WTC11 (cell line): ENCODE measurements at regions not wholly inside any gene's neighbourhood (a gene's known extent, or its start where the extent isn't known, plus 50 kb on each side); places are given as distances from the start of the nearest gene placed in this dataset.

Experiments used
- ATAC-seq: fragments of 200-7000 bp; cut with Tn5 transposase; 2 replicates; pipeline ENCODE4 v1.10.0; 2021; ENCODE audit warnings: mild to moderate bottlenecking, moderate library complexity
- CTCF ChIA-PET: fragments of 300-600 bp; sonication (Branson Sonifier 250); formaldehyde crosslinking; loops from one replicate; lab custom pipeline; 2021; ENCODE audit warnings: antibody characterized with exemption; lab: Charles Lee
- POLR2A ChIA-PET: fragments of 350-600 bp; sonication (Branson Sonifier 250); formaldehyde crosslinking; loops from one replicate; lab custom pipeline; 2021; ENCODE audit warnings: antibody characterized with exemption; lab: Charles Lee
- DNase-seq: peaks from one replicate; pipeline ENCODE4 v3.0.0; 2021; ENCODE audit warnings: low spot score
- H3K27ac Mint-ChIP-seq: 2 replicates; pipeline ENCODE4 v1.8.0; 2021; ENCODE audit warnings: mixed read lengths
- H3K27me3 Mint-ChIP-seq: 2 replicates; pipeline ENCODE4 v1.8.0; 2021; ENCODE audit warnings: low read depth, mild to moderate bottlenecking, moderate library complexity, mixed read lengths
- H3K36me3 Mint-ChIP-seq: 2 replicates; pipeline ENCODE4 v1.8.0; 2021; ENCODE audit warnings: mixed read lengths
- H3K4me1 Mint-ChIP-seq: 2 replicates; pipeline ENCODE4 v1.8.0; 2022; ENCODE audit warnings: mixed read lengths
- H3K4me3 Mint-ChIP-seq: 2 replicates; pipeline ENCODE4 v1.8.0; 2021; ENCODE audit warnings: mild to moderate bottlenecking, moderate library complexity, mixed read lengths
- H3K9me3 Mint-ChIP-seq: 2 replicates; pipeline ENCODE4 v1.8.0; 2021; ENCODE audit warnings: mixed read lengths
- ATF1 ChIP-seq: sonication (generic); formaldehyde crosslinking; IDR thresholded peaks from 2 replicates; pipeline ENCODE4 v1.8.1; 2023; ENCODE audit warnings: mild to moderate bottlenecking, moderate library complexity, missing genetic modification reagents
- ATF3 ChIP-seq: sonication (generic); formaldehyde crosslinking; conservative IDR thresholded peaks from 2 replicates; pipeline ENCODE4 v1.8.1; 2022; ENCODE audit warnings: mild to moderate bottlenecking, missing genetic modification reagents
- CBFB ChIP-seq: sonication (generic); formaldehyde crosslinking; IDR thresholded peaks from 2 replicates; pipeline ENCODE4 v1.8.1; 2022; ENCODE audit warnings: mild to moderate bottlenecking, low read depth, missing genetic modification reagents
- E2F1 ChIP-seq: sonication (generic); formaldehyde crosslinking; IDR thresholded peaks from 2 replicates; pipeline ENCODE4 v1.8.0; 2022; ENCODE audit warnings: mild to moderate bottlenecking, missing genetic modification reagents
- E2F4 ChIP-seq: sonication (generic); formaldehyde crosslinking; IDR thresholded peaks from 2 replicates; pipeline ENCODE4 v1.8.1; 2022; ENCODE audit warnings: low read depth, mild to moderate bottlenecking, moderate library complexity, missing genetic modification reagents, borderline replicate concordance
- EMX1 ChIP-seq: fragments of 250-450 bp; sonication (Bioruptor Pico); IDR thresholded peaks from 2 replicates; pipeline ENCODE4 v1.8.0; 2021; ENCODE audit warnings: mild to moderate bottlenecking
- GABPB1 ChIP-seq: sonication (generic); formaldehyde crosslinking; IDR thresholded peaks from 2 replicates; pipeline ENCODE4 v1.8.1; 2023; ENCODE audit warnings: mild to moderate bottlenecking, missing genetic modification reagents
- JUN ChIP-seq: sonication (generic); formaldehyde crosslinking; IDR thresholded peaks from 2 replicates; pipeline ENCODE4 v1.8.0; 2023; ENCODE audit warnings: mild to moderate bottlenecking, missing genetic modification reagents
- MYBL2 ChIP-seq: sonication (generic); formaldehyde crosslinking; IDR thresholded peaks from 2 replicates; pipeline ENCODE4 v1.8.1; 2023; ENCODE audit warnings: mild to moderate bottlenecking, moderate library complexity, missing genetic modification reagents
- NFATC4 ChIP-seq: fragments of 250-450 bp; sonication (Bioruptor Pico); IDR thresholded peaks from 2 replicates; pipeline ENCODE4 v1.9.0; 2021; ENCODE audit warnings: mild to moderate bottlenecking
- RORB ChIP-seq: fragments of 250-450 bp; sonication (Bioruptor Pico); IDR thresholded peaks from 2 replicates; pipeline ENCODE4 v1.9.0; 2021; ENCODE audit warnings: mild to moderate bottlenecking
- SMAD3 ChIP-seq: sonication (generic); formaldehyde crosslinking; IDR thresholded peaks from 2 replicates; pipeline ENCODE4 v1.8.0; 2022; ENCODE audit warnings: missing genetic modification reagents, mild to moderate bottlenecking, borderline replicate concordance
- SMAD4 ChIP-seq: sonication (generic); formaldehyde crosslinking; IDR thresholded peaks from 2 replicates; pipeline ENCODE4 v1.8.0; 2022; ENCODE audit warnings: mild to moderate bottlenecking, missing genetic modification reagents
- SP1 ChIP-seq: sonication (generic); formaldehyde crosslinking; conservative IDR thresholded peaks from 2 replicates; pipeline ENCODE4 v1.8.1; 2022; ENCODE audit warnings: missing genetic modification reagents
- TEAD1 ChIP-seq: sonication (generic); formaldehyde crosslinking; IDR thresholded peaks from 2 replicates; pipeline ENCODE4 v1.8.0; 2022; ENCODE audit warnings: mild to moderate bottlenecking, missing genetic modification reagents
- ZBTB21 ChIP-seq: sonication (generic); formaldehyde crosslinking; IDR thresholded peaks from 2 replicates; pipeline ENCODE4 v1.8.1; 2023; ENCODE audit warnings: mild to moderate bottlenecking, missing genetic modification reagents, borderline replicate concordance
- ZMAT4 ChIP-seq: fragments of 250-450 bp; sonication (Bioruptor Pico); IDR thresholded peaks from 2 replicates; pipeline ENCODE4 v1.9.0; 2021; ENCODE audit warnings: mild to moderate bottlenecking
- ZNF263 ChIP-seq: sonication (generic); formaldehyde crosslinking; IDR thresholded peaks from 2 replicates; pipeline ENCODE4 v1.8.1; 2022; ENCODE audit warnings: low read depth, mild to moderate bottlenecking, moderate library complexity, missing genetic modification reagents
- ZNF425 ChIP-seq: fragments of 250-450 bp; sonication (Bioruptor Pico); conservative IDR thresholded peaks from 2 replicates; pipeline ENCODE4 v1.9.0; 2021; ENCODE audit warnings: mild to moderate bottlenecking
- ZNF532 ChIP-seq: fragments of 250-450 bp; sonication (Bioruptor Pico); IDR thresholded peaks from 2 replicates; pipeline ENCODE4 v1.9.0; 2021; ENCODE audit warnings: mild to moderate bottlenecking, borderline replicate concordance
- ZSCAN18 ChIP-seq: fragments of 250-450 bp; sonication (Bioruptor Pico); IDR thresholded peaks from 2 replicates; pipeline ENCODE4 v2.1.2; 2022; ENCODE audit warnings: mild to moderate bottlenecking, moderate library complexity

- no peak for TF ChIP-seq CBFB (CRISPR knock-in tag)
- TF ChIP-seq RORB (CRISPR knock-in tag): no peak
- TF ChIP-seq SP1: no peak
- no peak for TF ChIP-seq ATF3 (CRISPR knock-in tag)
- TF ChIP-seq, all 79 proteins: peak for 0
Measured at GRCh38 chr9:75666856-75667554, 223.5 kb upstream of the PCSK5 start (continued).

- H3K27me3 Mint-ChIP-seq: no peaks in the 10 kb centered on the region
- ChIA-PET CTCF (no interaction called here), POLR2A (no interaction called here)
- no peak overlapping the region for H3K27ac Mint-ChIP-seq
- H3K36me3 Mint-ChIP-seq: no peaks in the 10 kb centered on the region
- DNase-seq: no peak
- no peak overlapping the region for H3K4me3 Mint-ChIP-seq
- peaks cover 11% of the 10 kb centered on the region for H3K9me3 Mint-ChIP-seq
- ATAC-seq: peak; percentile 36; the same call in 1 of the 2 replicates
- H3K4me1 Mint-ChIP-seq: peaks cover 9% of the 10 kb centered on the region
- TF ChIP-seq JUN (CRISPR knock-in tag) (no peak), ZNF425 (CRISPR knock-in tag) (no peak), E2F4 (CRISPR knock-in tag) (no peak), ZNF263 (no peak), ZBTB21 (CRISPR knock-in tag) (no peak), SMAD4 (CRISPR knock-in tag) (no peak), SMAD3 (CRISPR knock-in tag) (no peak), TEAD1 (no peak), MYBL2 (no peak), ATF1 (CRISPR knock-in tag) (no peak), NFATC4 (CRISPR knock-in tag) (no peak), GABPB1 (CRISPR knock-in tag) (no peak), E2F1 (CRISPR knock-in tag) (no peak), ZMAT4 (CRISPR knock-in tag) (no peak), SP1 (no peak), EMX1 (no peak), ZSCAN18 (no peak), ZNF532 (no peak)
Measured at GRCh38 chr9:75669721-75670120, 220.8 kb upstream of the PCSK5 start.
